MM.1S (cell line): ENCODE measurements at regions not wholly inside any gene's neighbourhood (a gene's known extent, or its start where the extent isn't known, plus 50 kb on each side); places are given as distances from the start of the nearest gene placed in this dataset.

Experiments
- EZH2 ChIP-seq: fragments of 300-600 bp; sonication (generic); optimal IDR thresholded peaks from 2 replicates; pipeline ENCODE3; 2017; ENCODE audit warnings: low read depth, mild to moderate bottlenecking, antibody characterized with exemption, low read length, mixed read lengths
- TF ChIP-seq, protein P1 (sequence below): fragments of 300-600 bp; sonication (generic); IDR thresholded peaks from 2 replicates; pipeline ENCODE4 v1.5.1; 2016; ENCODE audit warnings: antibody characterized with exemption, low read length, mixed read lengths

DNA sequence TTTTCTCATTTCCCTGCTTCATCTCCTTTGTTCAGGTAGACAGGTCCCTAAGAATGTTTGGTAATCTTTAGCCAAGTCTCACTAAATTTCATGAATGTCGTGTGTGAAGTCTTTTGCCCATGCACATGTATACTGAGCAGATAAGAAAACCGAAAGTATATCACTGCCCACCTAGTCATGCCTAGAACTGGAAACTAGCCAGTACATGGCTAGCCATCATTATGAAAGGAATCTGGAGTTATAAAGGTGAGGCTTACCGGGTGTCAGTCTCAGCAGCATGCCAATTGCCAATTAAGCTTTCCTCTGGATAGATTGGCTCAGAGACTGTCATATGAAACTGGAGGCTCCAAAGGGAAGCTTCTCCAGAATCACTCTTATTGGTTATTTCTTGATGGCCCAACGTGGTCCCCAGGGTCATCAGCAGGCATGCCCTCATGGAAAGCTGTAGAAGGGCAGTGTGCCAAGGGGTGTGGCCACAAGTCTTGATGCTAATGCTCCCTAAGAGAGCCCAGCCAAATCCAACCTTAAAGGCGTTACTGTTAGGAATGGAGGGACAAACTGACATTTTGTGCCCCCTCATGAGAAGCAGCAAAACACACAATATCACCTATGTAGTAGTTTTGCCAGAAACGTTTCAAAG lies 307.3 kb upstream of the PIK3R1 start:
- TF ChIP-seq EZH2 = no peak
- TF ChIP-seq, protein P1, sequence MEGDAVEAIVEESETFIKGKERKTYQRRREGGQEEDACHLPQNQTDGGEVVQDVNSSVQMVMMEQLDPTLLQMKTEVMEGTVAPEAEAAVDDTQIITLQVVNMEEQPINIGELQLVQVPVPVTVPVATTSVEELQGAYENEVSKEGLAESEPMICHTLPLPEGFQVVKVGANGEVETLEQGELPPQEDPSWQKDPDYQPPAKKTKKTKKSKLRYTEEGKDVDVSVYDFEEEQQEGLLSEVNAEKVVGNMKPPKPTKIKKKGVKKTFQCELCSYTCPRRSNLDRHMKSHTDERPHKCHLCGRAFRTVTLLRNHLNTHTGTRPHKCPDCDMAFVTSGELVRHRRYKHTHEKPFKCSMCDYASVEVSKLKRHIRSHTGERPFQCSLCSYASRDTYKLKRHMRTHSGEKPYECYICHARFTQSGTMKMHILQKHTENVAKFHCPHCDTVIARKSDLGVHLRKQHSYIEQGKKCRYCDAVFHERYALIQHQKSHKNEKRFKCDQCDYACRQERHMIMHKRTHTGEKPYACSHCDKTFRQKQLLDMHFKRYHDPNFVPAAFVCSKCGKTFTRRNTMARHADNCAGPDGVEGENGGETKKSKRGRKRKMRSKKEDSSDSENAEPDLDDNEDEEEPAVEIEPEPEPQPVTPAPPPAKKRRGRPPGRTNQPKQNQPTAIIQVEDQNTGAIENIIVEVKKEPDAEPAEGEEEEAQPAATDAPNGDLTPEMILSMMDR = no peak
